AG04449 (cell line): ENCODE measurements at regions not wholly inside any gene's neighbourhood (a gene's known extent, or its start where the extent isn't known, plus 50 kb on each side); places are given as distances from the start of the nearest gene placed in this dataset.

Experiments
- CTCF ChIA-PET: fragments of 350-600 bp; formaldehyde crosslinking; extraction: SDS; loops from one replicate; lab custom pipeline; 2021; ENCODE audit warnings: antibody characterized with exemption; lab: Yijun Ruan, JAX
- POLR2A ChIA-PET: fragments of 400-600, 350-600 bp; formaldehyde crosslinking; extraction: SDS; loops from one replicate; lab custom pipeline; 2020; ENCODE audit warnings: antibody characterized with exemption, inconsistent platforms; lab: Yijun Ruan, JAX
- DNase-seq: peaks from one replicate; pipeline ENCODE4 v3.0.0-alpha.2; 2010; ENCODE audit warnings: low read depth, low spot score
- H3K4me3 ChIP-seq: 2 replicates; pipeline ENCODE4 v1.5.1; 2011; ENCODE audit warnings: low read depth, mild to moderate bottlenecking, control low read depth, low read length
- TF ChIP-seq, protein P1 (sequence below): IDR thresholded peaks from one replicate; pipeline ENCODE4 v1.5.1; 2011; ENCODE audit warnings: mild to moderate bottlenecking, moderate library complexity, low read length, control low read depth, inconsistent platforms; ENCODE audit not compliant: insufficient read depth; ENCODE audit errors: missing control alignments

DNA sequence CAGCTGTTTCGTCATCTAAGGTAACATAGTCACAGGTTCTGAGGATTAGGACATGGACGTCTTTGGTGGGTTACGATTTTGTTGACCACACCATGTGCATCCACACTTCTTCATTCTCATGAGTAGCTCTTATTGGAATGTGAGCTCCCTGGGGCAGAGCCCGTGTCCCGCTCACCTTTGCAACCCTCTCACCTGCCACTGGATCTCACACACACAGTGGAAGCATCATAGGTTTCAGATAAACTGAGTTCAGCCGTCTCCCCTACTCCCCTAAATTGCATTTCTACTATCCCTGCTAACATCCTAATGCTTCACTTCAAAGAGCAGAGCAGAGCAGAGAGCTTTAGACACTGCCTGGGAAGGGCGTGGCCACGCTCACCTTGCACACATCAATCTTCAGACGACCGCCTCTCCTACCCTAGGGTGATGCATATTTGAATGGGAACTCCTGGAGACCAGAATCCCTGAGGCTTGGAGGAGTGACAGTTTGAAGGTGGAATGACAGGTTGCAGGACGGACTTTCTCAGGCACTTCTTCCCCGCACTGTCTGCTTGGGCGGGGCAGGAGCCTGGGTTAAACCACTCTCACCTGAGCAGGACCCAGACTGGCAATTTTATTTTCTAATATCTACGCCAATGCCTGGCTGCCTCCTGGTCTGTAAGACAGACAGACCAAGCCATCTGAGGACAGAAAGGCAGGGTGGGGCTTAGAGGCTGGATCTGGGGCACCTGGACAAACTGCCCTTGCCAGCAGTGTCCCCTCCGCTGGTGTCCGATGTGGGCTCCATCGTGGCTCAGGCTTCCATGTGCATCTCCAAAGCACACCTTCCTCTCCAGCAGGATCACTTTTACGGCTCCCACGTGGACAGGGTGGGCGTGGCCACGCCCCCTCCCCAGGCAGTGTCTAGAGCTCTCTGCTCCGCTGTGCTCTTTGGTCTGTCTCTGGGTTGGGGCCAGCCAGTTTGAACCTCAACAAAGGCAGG is 229.5 kb upstream of the COPS8 start:
- TF ChIP-seq, protein P1, sequence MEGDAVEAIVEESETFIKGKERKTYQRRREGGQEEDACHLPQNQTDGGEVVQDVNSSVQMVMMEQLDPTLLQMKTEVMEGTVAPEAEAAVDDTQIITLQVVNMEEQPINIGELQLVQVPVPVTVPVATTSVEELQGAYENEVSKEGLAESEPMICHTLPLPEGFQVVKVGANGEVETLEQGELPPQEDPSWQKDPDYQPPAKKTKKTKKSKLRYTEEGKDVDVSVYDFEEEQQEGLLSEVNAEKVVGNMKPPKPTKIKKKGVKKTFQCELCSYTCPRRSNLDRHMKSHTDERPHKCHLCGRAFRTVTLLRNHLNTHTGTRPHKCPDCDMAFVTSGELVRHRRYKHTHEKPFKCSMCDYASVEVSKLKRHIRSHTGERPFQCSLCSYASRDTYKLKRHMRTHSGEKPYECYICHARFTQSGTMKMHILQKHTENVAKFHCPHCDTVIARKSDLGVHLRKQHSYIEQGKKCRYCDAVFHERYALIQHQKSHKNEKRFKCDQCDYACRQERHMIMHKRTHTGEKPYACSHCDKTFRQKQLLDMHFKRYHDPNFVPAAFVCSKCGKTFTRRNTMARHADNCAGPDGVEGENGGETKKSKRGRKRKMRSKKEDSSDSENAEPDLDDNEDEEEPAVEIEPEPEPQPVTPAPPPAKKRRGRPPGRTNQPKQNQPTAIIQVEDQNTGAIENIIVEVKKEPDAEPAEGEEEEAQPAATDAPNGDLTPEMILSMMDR, result no peak
- H3K4me3 ChIP-seq, result no peak overlapping the region
- no peak for DNase-seq
- CTCF ChIA-PET, result no interaction called here
- POLR2A ChIA-PET, result no interaction called here

DNA sequence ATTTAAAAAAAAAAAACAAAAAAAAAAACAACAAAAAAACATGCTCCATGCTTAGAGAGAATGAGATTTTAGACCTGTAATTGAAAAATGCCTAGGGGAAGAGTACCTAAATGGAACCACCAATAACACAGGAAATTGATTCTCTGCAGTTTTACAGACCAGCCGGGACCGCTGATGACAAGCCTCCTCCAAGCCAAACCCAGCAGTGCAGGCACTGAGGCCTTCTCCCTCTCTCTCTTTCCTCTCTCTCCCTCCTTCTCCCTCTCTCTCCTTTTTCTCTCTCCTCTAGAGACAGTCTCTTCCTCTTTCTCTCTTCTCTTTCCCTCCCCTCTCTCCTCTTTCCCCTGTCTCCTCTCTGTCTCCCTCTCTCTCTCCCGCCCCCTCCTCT is 228.8 kb upstream of the COPS8 start:
- no peak overlapping the region for H3K4me3 ChIP-seq
- TF ChIP-seq, protein P1, result no peak
- POLR2A ChIA-PET, result no interaction called here
- DNase-seq, result no peak
- CTCF ChIA-PET, result no interaction called here

DNA sequence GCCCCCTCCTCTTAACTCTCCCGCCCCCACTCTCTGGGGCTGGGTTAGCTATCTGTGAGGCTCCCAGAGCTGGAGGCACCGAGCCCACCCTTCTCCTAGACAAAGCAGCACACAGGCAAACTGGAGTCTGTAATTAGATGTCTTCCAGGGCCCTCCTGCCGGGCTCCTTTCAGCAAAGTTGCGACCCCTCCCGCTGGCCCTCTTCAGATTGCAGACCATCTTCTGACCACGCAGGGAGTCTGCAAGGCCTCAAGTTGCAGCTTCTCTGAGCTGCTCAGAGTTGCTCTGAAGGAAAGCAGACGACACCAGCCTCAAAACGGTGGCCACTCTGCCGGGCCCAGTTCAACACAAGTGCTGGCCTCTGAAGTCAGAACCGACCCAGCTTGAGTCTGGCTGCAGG is 228.4 kb upstream of the COPS8 start:
- DNase-seq, result no peak
- POLR2A ChIA-PET, result no interaction called here
- TF ChIP-seq, protein P1, result no peak
- no peak overlapping the region for H3K4me3 ChIP-seq
- CTCF ChIA-PET, result no interaction called here

DNA sequence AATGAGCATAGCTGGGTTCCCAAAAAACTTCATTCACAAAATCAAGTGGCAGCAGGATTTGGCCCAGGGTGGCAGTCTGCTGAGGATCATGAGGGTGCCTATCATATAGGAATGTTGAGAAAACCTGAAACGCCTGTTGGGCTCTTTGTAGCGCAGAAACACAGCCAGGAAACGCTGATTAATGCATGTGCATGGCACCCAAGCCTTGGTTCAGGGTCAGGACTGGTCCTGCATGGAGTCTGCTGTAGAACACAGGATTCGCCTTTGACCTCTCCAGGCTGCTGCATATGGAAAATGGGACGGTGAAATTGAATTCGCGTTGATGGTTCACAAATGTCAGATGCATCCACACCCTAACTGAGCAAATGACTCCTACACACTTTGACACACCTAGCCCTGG is 227.9 kb upstream of the COPS8 start:
- no peak overlapping the region for H3K4me3 ChIP-seq
- no peak for DNase-seq
- POLR2A ChIA-PET, result no interaction called here
- TF ChIP-seq, protein P1, result no peak
- CTCF ChIA-PET, result no interaction called here

DNA sequence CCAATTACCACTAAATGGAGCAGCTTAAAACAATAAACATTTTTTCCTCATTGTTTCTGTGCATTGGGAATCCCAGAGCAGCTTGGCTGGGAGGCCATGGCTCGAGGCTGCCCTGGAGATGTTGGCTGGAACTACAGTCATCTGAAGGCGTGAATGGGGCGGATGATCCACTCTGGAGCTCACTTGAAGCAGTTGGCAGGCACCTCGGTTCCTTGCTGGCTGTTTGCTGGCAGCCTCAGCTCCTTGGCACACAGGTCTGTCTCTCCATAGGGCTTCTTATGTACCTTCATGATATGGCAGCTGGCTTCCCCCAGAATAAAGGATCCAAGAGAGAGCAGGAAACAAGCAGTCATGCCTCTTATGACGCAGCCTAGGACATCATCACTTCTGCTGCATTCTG is 227.0 kb upstream of the COPS8 start:
- POLR2A ChIA-PET, result no interaction called here
- CTCF ChIA-PET, result no interaction called here
- H3K4me3 ChIP-seq, result no peak overlapping the region
- TF ChIP-seq, protein P1, result no peak
- DNase-seq, result no peak

- ChIA-PET CTCF (no interaction called here), POLR2A (no interaction called here)
- no peak for DNase-seq
- H3K4me3 ChIP-seq, result no peak overlapping the region
- TF ChIP-seq, protein P1, result no peak
Measured at GRCh38 chr2:236859908-236860307, 225.8 kb upstream of the COPS8 start.
